ENCODE measurements at regions not wholly inside any gene's neighbourhood (a gene's known extent, or its start where the extent isn't known, plus 50 kb on each side); places are given as distances from the start of the nearest gene placed in this dataset.
"Not testable (repeated sequence)": the region's sequence is repeated elsewhere in the genome, so short reads cannot be mapped to it uniquely, and the experiment has no call there.

- DNase-seq: no peak
Observed at GRCh38 chr16:60763869-60764268, 1272.4 kb downstream of the CDH8 start.

- DNase-seq: no peak
Observed at GRCh38 chr16:60755907-60756306, 1280.3 kb downstream of the CDH8 start.

- DNase-seq: no peak
Observed at GRCh38 chr16:60748366-60748765, 1287.9 kb downstream of the CDH8 start.

- DNase-seq: no peak
Observed at GRCh38 chr16:60744198-60744597, 1292.0 kb downstream of the CDH8 start.

GRCh38 chr16:60741810-60742209 is 1294.4 kb downstream of the CDH8 start:
- DNase-seq: no peak

GRCh38 chr16:60739737-60740683 is 1296.2 kb downstream of the CDH8 start:
- DNase-seq: no peak

GRCh38 chr16:60731329-60732050 is 1304.7 kb downstream of the CDH8 start:
- no peak for DNase-seq

- DNase-seq: no peak
Observed at GRCh38 chr16:60729051-60729450, 1307.2 kb downstream of the CDH8 start.

- no peak for DNase-seq
Observed at GRCh38 chr16:60727851-60728250, 1308.4 kb downstream of the CDH8 start.

- DNase-seq: no peak
Observed at GRCh38 chr16:60720060-60720459, 1316.2 kb downstream of the CDH8 start.

- no peak for DNase-seq
Observed at GRCh38 chr16:60717808-60718207, 1318.4 kb downstream of the CDH8 start.

GRCh38 chr16:60712144-60712543 is 1324.1 kb downstream of the CDH8 start:
- no peak for DNase-seq

GRCh38 chr16:60704726-60705125 is 1331.5 kb downstream of the CDH8 start:
- DNase-seq: no peak

- DNase-seq: no peak
Observed at GRCh38 chr16:60703096-60703495, 1333.1 kb downstream of the CDH8 start.

GRCh38 chr16:60686824-60687223 is 1349.4 kb downstream of the CDH8 start:
- DNase-seq: no peak

- DNase-seq: no peak
Observed at GRCh38 chr16:60684002-60684401, 1352.2 kb downstream of the CDH8 start.

- DNase-seq: no peak
Observed at GRCh38 chr16:60682219-60682618, 1354.0 kb downstream of the CDH8 start.

- no peak for DNase-seq
Observed at GRCh38 chr16:60681043-60681442, 1355.2 kb downstream of the CDH8 start.

GRCh38 chr16:60675022-60675421 is 1361.2 kb downstream of the CDH8 start:
- DNase-seq: no peak

- DNase-seq: no peak
Observed at GRCh38 chr16:60674241-60674640, 1362.0 kb downstream of the CDH8 start.

GRCh38 chr16:60655514-60656153 is 1380.6 kb downstream of the CDH8 start:
- no peak for DNase-seq

GRCh38 chr16:60651346-60651745 is 1384.9 kb downstream of the CDH8 start:
- DNase-seq: no peak

- no peak for DNase-seq
Observed at GRCh38 chr16:60648290-60648689, 1387.9 kb downstream of the CDH8 start.

GRCh38 chr16:60647388-60647787 is 1388.8 kb downstream of the CDH8 start:
- DNase-seq: not testable (repeated sequence)
